ENCODE measurements at regions not wholly inside any gene's neighbourhood (a gene's known extent, or its start where the extent isn't known, plus 50 kb on each side); places are given as distances from the start of the nearest gene placed in this dataset.
"Not testable (repeated sequence)": the region's sequence is repeated elsewhere in the genome, so short reads cannot be mapped to it uniquely, and the experiment has no call there.

- TF ChIP-seq EZH2phosphoT487 (IDR thresholded peaks at IDR 0.05; ENCODE audit: borderline replicate concordance, low read length); CTCF (conservative IDR thresholded peaks at IDR 0.05; ENCODE audit: low read depth, low read length): not testable (repeated sequence)
Measured at GRCh38 chrX:3872226-3872879, 158.9 kb upstream of the PRKX start.
